Neural progenitor cell (in vitro differentiated cells): ENCODE measurements at regions not wholly inside any gene's neighbourhood (a gene's known extent, or its start where the extent isn't known, plus 50 kb on each side); places are given as distances from the start of the nearest gene placed in this dataset.

ENCODE experiments used
- DNase-seq: peaks from one replicate; pipeline ENCODE4 v3.0.0-alpha.2; 2016; ENCODE audit warnings: low spot score
- H2AFZ ChIP-seq: fragments of 200-600 bp; sonication (generic); replicated peaks from 2 replicates; pipeline ENCODE4 v1.6.1; 2016; ENCODE audit warnings: antibody characterized with exemption
- H3F3A ChIP-seq: fragments of 200-600 bp; sonication (generic); 2 replicates; pipeline ENCODE4 v1.6.1; 2016; ENCODE audit warnings: antibody characterized with exemption, low read depth
- H3K27ac ChIP-seq: fragments of 200-600 bp; sonication (generic); 2 replicates; pipeline ENCODE4 v1.5.1; 2016; ENCODE audit warnings: mild to moderate bottlenecking
- H3K27me3 ChIP-seq: fragments of 200-600 bp; sonication (generic); 2 replicates; pipeline ENCODE4 v1.6.1; 2016; ENCODE audit warnings: mild to moderate bottlenecking, moderate library complexity
- H3K36me3 ChIP-seq: fragments of 200-600 bp; sonication (generic); 2 replicates; pipeline ENCODE4 v1.5.1; 2016
- H3K4me1 ChIP-seq: fragments of 200-600 bp; sonication (generic); 2 replicates; pipeline ENCODE4 v1.6.1; 2016; ENCODE audit warnings: mixed run types
- H3K4me2 ChIP-seq: fragments of 200-600 bp; sonication (generic); 2 replicates; pipeline ENCODE4 v1.6.1; 2016
- H3K4me3 ChIP-seq: fragments of 200-600 bp; sonication (generic); 2 replicates; pipeline ENCODE4 v1.5.1; 2016
- H3K79me2 ChIP-seq: fragments of 200-600 bp; sonication (generic); 2 replicates; pipeline ENCODE4 v1.6.1; 2016; ENCODE audit warnings: low read depth
- H3K9ac ChIP-seq: fragments of 200-600 bp; sonication (generic); 2 replicates; pipeline ENCODE4 v1.6.1; 2016
- H3K9me3 ChIP-seq: fragments of 200-600 bp; sonication (generic); 2 replicates; pipeline ENCODE4 v1.5.1; 2016; ENCODE audit warnings: low read depth
- H4K20me1 ChIP-seq: fragments of 200-600 bp; sonication (generic); 2 replicates; pipeline ENCODE4 v1.6.1; 2016; ENCODE audit warnings: low read depth
- H3K27ac Mint-ChIP-seq: 3 replicates; pipeline ENCODE4 v1.8.0; 2021; ENCODE audit warnings: mixed read lengths
- H3K27me3 Mint-ChIP-seq: 2 replicates; pipeline ENCODE4 v1.8.0; 2022; ENCODE audit warnings: low read depth, mild to moderate bottlenecking, inconsistent platforms, moderate library complexity, mixed read lengths; ENCODE audit not compliant: insufficient read depth
- H3K36me3 Mint-ChIP-seq: 3 replicates; pipeline ENCODE4 v1.8.0; 2021; ENCODE audit warnings: mixed read lengths
- H3K4me1 Mint-ChIP-seq: 3 replicates; pipeline ENCODE4 v1.8.0; 2021; ENCODE audit warnings: mixed read lengths
- H3K4me3 Mint-ChIP-seq: 3 replicates; pipeline ENCODE4 v1.8.0; 2021; ENCODE audit warnings: mild to moderate bottlenecking, moderate library complexity, mixed read lengths
- H3K9me3 Mint-ChIP-seq: 3 replicates; pipeline ENCODE4 v1.8.0; 2020; ENCODE audit warnings: mixed read lengths
- CTCF ChIP-seq: fragments of 200-600 bp; sonication (generic); IDR thresholded peaks from 2 replicates; pipeline ENCODE4 v1.5.1; 2017; ENCODE audit warnings: antibody characterized with exemption, mild to moderate bottlenecking
- EZH2 ChIP-seq: fragments of 200-600 bp; sonication (generic); IDR thresholded peaks from 2 replicates; pipeline ENCODE4 v1.6.1; 2017; ENCODE audit warnings: antibody characterized with exemption, mild to moderate bottlenecking, moderate library complexity
- EZH2phosphoT487 ChIP-seq: fragments of 200-600 bp; sonication (generic); IDR thresholded peaks from 2 replicates; pipeline ENCODE4 v1.6.1; 2017; ENCODE audit warnings: antibody characterized with exemption

DNA sequence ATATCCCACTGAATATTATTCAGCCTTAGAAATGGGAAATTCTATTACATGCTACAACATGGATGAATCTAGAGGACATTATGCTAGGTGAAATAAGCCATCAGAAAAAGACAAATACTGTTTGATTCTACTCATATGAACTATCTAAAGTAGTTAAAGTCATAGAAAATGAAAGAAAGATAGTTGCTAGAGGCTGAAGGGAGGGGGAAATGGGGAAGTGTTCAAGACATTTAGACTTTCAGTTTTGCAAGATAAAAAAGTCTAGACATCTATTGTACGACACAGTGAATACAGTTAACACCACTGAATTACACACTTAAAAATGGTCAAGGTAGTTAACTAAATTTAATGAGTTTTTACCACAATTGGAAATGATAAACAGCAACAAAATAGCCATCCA, 835.9 kb upstream of the CHAC2 start:
- no peaks in the 10 kb centered on the region for H3K4me1 ChIP-seq
- H3K27me3 ChIP-seq = no peaks in the 10 kb centered on the region
- Mint-ChIP-seq H3K4me1 (no peaks in the 10 kb centered on the region), H3K9me3 (peaks cover 12% of the 10 kb centered on the region), H3K36me3 (no peaks in the 10 kb centered on the region), H3K4me3 (no peak overlapping the region), H3K27me3 (no peaks in the 10 kb centered on the region), H3K27ac (no peak overlapping the region)
- no peak for TF ChIP-seq EZH2
- no peak for TF ChIP-seq EZH2phosphoT487
- no peak for TF ChIP-seq CTCF
- H3K79me2 ChIP-seq = no peaks in the 10 kb centered on the region
- H3K4me3 ChIP-seq = no peak overlapping the region
- no peak overlapping the region for H3K4me2 ChIP-seq
- no peaks in the 10 kb centered on the region for H4K20me1 ChIP-seq
- no peaks in the 10 kb centered on the region for H3K36me3 ChIP-seq
- H3K9ac ChIP-seq = no peak overlapping the region
- no peak overlapping the region for H3K27ac ChIP-seq
- H2AFZ ChIP-seq = no peak overlapping the region
- DNase-seq = no peak
- H3F3A ChIP-seq = no peaks in the 10 kb centered on the region
- H3K9me3 ChIP-seq = no peaks in the 10 kb centered on the region

- Histone ChIP-seq H3K9me3 (no peaks in the 10 kb centered on the region), H3K79me2 (no peaks in the 10 kb centered on the region), H3K9ac (no peak overlapping the region), H3K27ac (no peak overlapping the region), H4K20me1 (no peaks in the 10 kb centered on the region), H3K4me3 (no peak overlapping the region), H3K4me2 (no peak overlapping the region), H3K27me3 (no peaks in the 10 kb centered on the region), H3K36me3 (no peaks in the 10 kb centered on the region), H3F3A (peaks cover 9% of the 10 kb centered on the region), H3K4me1 (no peaks in the 10 kb centered on the region), H2AFZ (no peak overlapping the region)
- H3K36me3 Mint-ChIP-seq = no peaks in the 10 kb centered on the region
- no peaks in the 10 kb centered on the region for H3K27me3 Mint-ChIP-seq
- no peaks in the 10 kb centered on the region for H3K4me1 Mint-ChIP-seq
- peaks cover 12% of the 10 kb centered on the region for H3K9me3 Mint-ChIP-seq
- no peak for TF ChIP-seq EZH2phosphoT487
- TF ChIP-seq CTCF = no peak
- TF ChIP-seq EZH2 = no peak
- H3K27ac Mint-ChIP-seq = no peak overlapping the region
- no peak overlapping the region for H3K4me3 Mint-ChIP-seq
- no peak for DNase-seq
These were observed 838.2 kb upstream of the CHAC2 start for GRCh38 chr2:52929412-52929811.

GRCh38 chr2:52919673-52920072, 847.9 kb upstream of the CHAC2 start:
- Histone ChIP-seq H3K79me2 (no peaks in the 10 kb centered on the region), H3K27me3 (no peaks in the 10 kb centered on the region), H3K36me3 (no peaks in the 10 kb centered on the region), H3K4me2 (no peak overlapping the region), H3K4me1 (no peaks in the 10 kb centered on the region), H3F3A (no peaks in the 10 kb centered on the region), H4K20me1 (no peaks in the 10 kb centered on the region), H3K27ac (no peak overlapping the region), H3K9ac (no peak overlapping the region), H3K4me3 (no peak overlapping the region), H2AFZ (no peak overlapping the region), H3K9me3 (no peaks in the 10 kb centered on the region)
- H3K4me3 Mint-ChIP-seq = no peak overlapping the region
- DNase-seq = no peak
- no peaks in the 10 kb centered on the region for H3K4me1 Mint-ChIP-seq
- H3K36me3 Mint-ChIP-seq = no peaks in the 10 kb centered on the region
- H3K27ac Mint-ChIP-seq = no peak overlapping the region
- H3K27me3 Mint-ChIP-seq = no peaks in the 10 kb centered on the region
- TF ChIP-seq CTCF = no peak
- TF ChIP-seq EZH2phosphoT487 = no peak
- no peak for TF ChIP-seq EZH2
- no peaks in the 10 kb centered on the region for H3K9me3 Mint-ChIP-seq

DNA sequence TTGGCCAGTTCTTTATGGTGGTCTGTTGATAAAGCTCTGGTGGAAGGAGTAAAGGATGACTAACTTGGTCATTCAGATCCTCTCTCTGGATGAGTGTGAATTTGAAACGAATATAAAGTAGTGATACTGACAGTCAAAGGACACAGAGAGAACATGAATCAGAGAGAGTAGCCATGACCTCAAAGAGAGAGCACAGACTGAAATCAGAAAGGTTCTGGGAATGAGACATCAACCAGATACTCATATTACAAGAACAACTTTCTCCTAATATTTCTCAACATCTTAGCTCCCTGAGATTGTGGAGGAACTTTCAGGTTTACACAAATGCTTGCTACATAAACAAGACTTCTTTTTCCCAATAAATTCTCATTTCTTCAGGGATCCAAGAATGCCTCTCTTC, 849.1 kb upstream of the CHAC2 start:
- Mint-ChIP-seq H3K9me3 (no peaks in the 10 kb centered on the region), H3K27ac (no peak overlapping the region), H3K4me3 (no peak overlapping the region), H3K27me3 (no peaks in the 10 kb centered on the region), H3K4me1 (no peaks in the 10 kb centered on the region), H3K36me3 (no peaks in the 10 kb centered on the region)
- Histone ChIP-seq H4K20me1 (no peaks in the 10 kb centered on the region), H3K79me2 (no peaks in the 10 kb centered on the region), H3K4me1 (no peaks in the 10 kb centered on the region), H3K9me3 (no peaks in the 10 kb centered on the region), H3K27ac (no peak overlapping the region), H3K4me3 (no peak overlapping the region), H3K9ac (no peak overlapping the region), H3F3A (no peaks in the 10 kb centered on the region), H2AFZ (no peak overlapping the region), H3K4me2 (no peak overlapping the region), H3K36me3 (no peaks in the 10 kb centered on the region), H3K27me3 (no peaks in the 10 kb centered on the region)
- TF ChIP-seq EZH2 = no peak
- no peak for TF ChIP-seq CTCF
- TF ChIP-seq EZH2phosphoT487 = no peak
- no peak for DNase-seq
